RWPE1 (cell line): ENCODE measurements at regions not wholly inside any gene's neighbourhood (a gene's known extent, or its start where the extent isn't known, plus 50 kb on each side); places are given as distances from the start of the nearest gene placed in this dataset.

Source experiments
- CTCF ChIA-PET: fragments of 350-600 bp; sonication (Branson Sonifier 250); formaldehyde crosslinking; extraction: SDS; loops from one replicate; lab custom pipeline; 2021; lab: Yijun Ruan, JAX
- POLR2A ChIA-PET: fragments of 400-600 bp; formaldehyde crosslinking; extraction: SDS; loops from one replicate; lab custom pipeline; 2020; ENCODE audit warnings: antibody characterized with exemption; ENCODE audit not compliant: low non-redundant PET; lab: Yijun Ruan, JAX
- DNase-seq: peaks from one replicate; pipeline ENCODE4 v3.0.0; 2012; ENCODE audit warnings: low spot score
- H3K27ac ChIP-seq: fragments of 450-650 bp; 2 replicates; pipeline ENCODE4 v1.5.1; 2017
- TF ChIP-seq, protein P1 (sequence below): fragments of 450-650 bp; conservative IDR thresholded peaks from 2 replicates; pipeline ENCODE4 v1.5.1; 2017; ENCODE audit warnings: low read depth, mild to moderate bottlenecking

DNA sequence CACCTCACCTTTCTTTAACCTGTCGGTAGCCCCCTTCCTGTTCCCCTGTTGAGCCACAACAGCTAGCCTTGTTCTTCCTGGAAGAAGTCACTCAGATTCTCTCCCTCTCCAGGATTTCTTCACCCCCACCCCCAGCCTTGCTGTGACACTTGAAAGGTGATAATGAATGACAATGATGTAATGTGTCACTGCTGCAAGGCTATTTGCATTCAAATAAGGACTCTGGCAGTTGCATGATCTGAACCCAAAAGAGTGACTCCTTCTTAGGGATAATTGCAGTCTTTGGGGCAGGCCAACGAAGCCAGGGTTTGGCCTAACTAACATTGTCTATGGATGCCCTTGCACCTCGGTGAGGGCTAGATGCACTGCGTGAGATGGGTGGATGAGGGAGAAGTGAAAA is 154.4 kb upstream of the CLINT1 start:
- TF ChIP-seq, protein P1, sequence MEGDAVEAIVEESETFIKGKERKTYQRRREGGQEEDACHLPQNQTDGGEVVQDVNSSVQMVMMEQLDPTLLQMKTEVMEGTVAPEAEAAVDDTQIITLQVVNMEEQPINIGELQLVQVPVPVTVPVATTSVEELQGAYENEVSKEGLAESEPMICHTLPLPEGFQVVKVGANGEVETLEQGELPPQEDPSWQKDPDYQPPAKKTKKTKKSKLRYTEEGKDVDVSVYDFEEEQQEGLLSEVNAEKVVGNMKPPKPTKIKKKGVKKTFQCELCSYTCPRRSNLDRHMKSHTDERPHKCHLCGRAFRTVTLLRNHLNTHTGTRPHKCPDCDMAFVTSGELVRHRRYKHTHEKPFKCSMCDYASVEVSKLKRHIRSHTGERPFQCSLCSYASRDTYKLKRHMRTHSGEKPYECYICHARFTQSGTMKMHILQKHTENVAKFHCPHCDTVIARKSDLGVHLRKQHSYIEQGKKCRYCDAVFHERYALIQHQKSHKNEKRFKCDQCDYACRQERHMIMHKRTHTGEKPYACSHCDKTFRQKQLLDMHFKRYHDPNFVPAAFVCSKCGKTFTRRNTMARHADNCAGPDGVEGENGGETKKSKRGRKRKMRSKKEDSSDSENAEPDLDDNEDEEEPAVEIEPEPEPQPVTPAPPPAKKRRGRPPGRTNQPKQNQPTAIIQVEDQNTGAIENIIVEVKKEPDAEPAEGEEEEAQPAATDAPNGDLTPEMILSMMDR, result no peak
- ChIA-PET POLR2A (no interaction called here), CTCF (interaction anchor here (1.6 kb wide), 1 partner anchor 18 kb away, joined by 3 read pairs; no protein-coding TSS in a partner anchor)
- H3K27ac ChIP-seq, result no peak overlapping the region
- DNase-seq, result no peak

DNA sequence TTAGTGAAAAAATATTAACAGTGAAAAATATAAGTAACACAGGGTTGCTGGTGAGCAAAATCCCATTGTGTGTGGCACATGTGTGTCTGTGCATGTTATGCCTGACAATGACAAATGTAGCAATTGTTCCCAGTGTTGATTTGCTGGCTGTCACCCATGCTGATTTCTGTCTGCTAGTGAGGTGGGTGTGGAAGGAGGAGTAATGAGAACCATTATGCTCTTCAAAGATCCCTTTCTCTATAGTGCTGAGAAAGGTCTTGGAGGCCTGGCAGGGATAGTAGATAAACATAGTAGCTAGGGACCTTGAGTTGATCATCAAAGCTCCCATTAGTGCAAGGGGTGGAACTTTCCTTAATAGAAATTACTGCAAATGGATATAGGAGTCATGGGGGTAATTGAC is 152.5 kb upstream of the CLINT1 start:
- ChIA-PET CTCF (no interaction called here), POLR2A (no interaction called here)
- no peak overlapping the region for H3K27ac ChIP-seq
- no peak for DNase-seq
- TF ChIP-seq, protein P1, result no peak

DNA sequence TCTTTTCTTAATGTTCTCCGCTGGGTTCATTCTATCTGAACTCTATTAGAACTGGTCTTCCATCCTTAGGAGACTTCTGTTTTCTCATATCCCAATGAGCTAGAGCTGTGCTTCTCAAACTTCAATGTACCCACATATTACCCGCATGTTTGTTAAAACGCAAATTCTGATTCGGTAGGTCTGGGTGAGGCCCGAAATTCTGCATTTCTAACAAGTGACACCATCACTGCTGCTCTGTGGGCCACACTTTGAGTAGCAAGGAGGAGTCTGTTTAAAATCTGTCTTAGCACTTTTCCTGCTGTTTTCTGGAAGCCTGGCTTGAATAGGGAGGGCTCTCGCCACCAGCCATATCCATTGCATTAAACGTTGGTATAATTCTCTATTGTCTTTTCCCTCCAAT is 151.9 kb upstream of the CLINT1 start:
- TF ChIP-seq, protein P1, result no peak
- H3K27ac ChIP-seq, result no peak overlapping the region
- ChIA-PET CTCF (interaction anchor here (0.6 kb wide), 1 partner anchor 20 kb away, joined by 3 read pairs; no protein-coding TSS in a partner anchor), POLR2A (no interaction called here)
- no peak for DNase-seq

DNA sequence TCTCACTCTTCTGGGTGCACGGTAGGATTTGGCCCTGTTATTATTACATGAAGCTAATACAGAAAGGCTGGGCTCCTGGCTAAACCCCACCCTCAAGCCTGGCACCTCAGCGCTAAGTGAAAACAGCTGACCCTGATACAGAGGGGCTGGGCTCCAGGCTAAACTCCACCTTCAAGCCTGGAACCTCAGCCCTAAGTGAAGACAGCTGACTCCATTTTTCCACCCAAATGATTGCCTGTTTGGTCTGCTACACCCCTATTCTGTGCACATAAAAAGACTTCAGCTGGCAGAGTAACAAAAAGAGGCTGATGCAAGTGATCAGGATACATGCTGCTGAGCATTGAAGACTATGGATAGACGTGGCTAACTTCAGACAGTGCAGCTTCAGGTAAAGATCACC is 148.4 kb upstream of the CLINT1 start:
- ChIA-PET POLR2A (no interaction called here), CTCF (interaction anchor here (0.6 to 1.0 kb wide), 2 partner anchors 13 to 162 kb away, joined by 3 to 4 read pairs; no protein-coding TSS in a partner anchor)
- no peak overlapping the region for H3K27ac ChIP-seq
- TF ChIP-seq, protein P1, result no peak
- no peak for DNase-seq

DNA sequence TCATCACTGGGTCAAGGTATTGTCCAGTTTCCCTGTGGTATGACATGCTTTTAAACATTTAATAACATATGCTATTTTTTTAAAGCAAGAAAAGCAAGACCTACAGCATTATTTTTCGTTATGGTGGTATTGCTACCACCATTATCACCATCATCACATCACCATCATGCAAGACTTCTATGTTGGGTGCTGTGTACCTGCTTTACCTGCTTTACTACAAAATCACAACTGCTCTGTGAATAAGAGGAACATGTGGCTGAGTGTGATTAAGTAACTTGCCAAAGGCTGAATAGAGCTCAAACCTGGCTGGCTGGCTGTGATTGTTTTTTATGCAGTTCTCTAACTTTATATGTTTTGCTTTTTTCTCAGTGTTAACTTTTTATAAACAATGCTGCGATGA is 140.8 kb upstream of the CLINT1 start:
- H3K27ac ChIP-seq, result no peak overlapping the region
- ChIA-PET POLR2A (no interaction called here), CTCF (no interaction called here)
- DNase-seq, result no peak
- TF ChIP-seq, protein P1, result no peak

DNA sequence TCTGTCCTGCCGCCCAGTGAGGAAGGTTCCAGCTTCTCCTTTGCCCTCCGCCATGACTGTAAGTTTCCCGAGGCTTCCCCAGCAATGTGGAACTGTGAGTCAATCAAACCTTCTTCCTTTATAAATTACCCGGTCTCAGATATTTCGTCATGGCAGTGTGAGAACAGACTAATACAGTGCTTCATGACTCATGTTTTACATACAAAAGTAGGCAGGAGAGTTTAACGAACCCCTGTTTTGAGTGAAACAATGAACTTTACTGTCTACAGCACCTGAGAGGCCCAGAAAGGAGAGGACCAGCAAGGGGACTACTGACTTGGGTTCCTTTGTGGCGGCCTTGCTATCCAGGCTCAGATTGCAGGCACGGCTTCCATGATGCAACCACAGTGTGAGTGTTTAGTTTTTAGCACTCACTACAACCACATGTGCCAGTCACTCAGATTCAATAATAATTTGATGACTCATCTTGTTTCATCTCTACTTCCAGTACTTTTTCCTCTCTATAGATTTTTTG is 139.1 kb upstream of the CLINT1 start:
- TF ChIP-seq, protein P1, result no peak
- no peak overlapping the region for H3K27ac ChIP-seq
- DNase-seq, result peak; percentile 73
- ChIA-PET POLR2A (no interaction called here), CTCF (interaction anchor here (0.6 to 0.7 kb wide), 3 partner anchors 53 to 243 kb away, joined by 4 to 5 read pairs (median 4); no protein-coding TSS in a partner anchor)
